Adipocyte (in vitro differentiated cells): ENCODE measurements at regions not wholly inside any gene's neighbourhood (a gene's known extent, or its start where the extent isn't known, plus 50 kb on each side); places are given as distances from the start of the nearest gene placed in this dataset.
A peak's percentile ranks its signal among the peaks of the same experiment; 100 is the strongest.
"Not testable (repeated sequence)": the region's sequence is repeated elsewhere in the genome, so short reads cannot be mapped to it uniquely, and the experiment has no call there.

Source experiments
- DNase-seq: peaks from one replicate; pipeline ENCODE4 v3.0.0-alpha.2; 2015; ENCODE audit warnings: low read depth
- H3K27me3 ChIP-seq: replicated peaks from 2 replicates; pipeline ENCODE4 v1.7.0; 2013; ENCODE audit warnings: mild to moderate bottlenecking, low read length, moderate library complexity; ENCODE audit not compliant: control insufficient read depth, insufficient read depth
- H3K36me3 ChIP-seq: 2 replicates; pipeline ENCODE4 v1.7.0; 2013; ENCODE audit warnings: low read length, mild to moderate bottlenecking, moderate library complexity; ENCODE audit not compliant: control insufficient read depth, insufficient read depth, severe bottlenecking
- H3K4me1 ChIP-seq: 2 replicates; pipeline ENCODE4 v1.7.0; 2013; ENCODE audit warnings: mild to moderate bottlenecking, low read length, moderate library complexity; ENCODE audit not compliant: control insufficient read depth, insufficient read depth
- H3K4me3 ChIP-seq: 2 replicates; pipeline ENCODE4 v1.7.0; 2013; ENCODE audit warnings: mild to moderate bottlenecking, low read length, moderate library complexity
- H3K9ac ChIP-seq: 2 replicates; pipeline ENCODE4 v1.7.0; 2013; ENCODE audit warnings: mild to moderate bottlenecking, low read length, moderate library complexity
- H3K9me3 ChIP-seq: 2 replicates; pipeline ENCODE4 v1.7.0; 2013; ENCODE audit warnings: mild to moderate bottlenecking, low read length, moderate library complexity; ENCODE audit not compliant: control insufficient read depth

GRCh38 chr20:29885282-29886185, 1371.9 kb upstream of the DEFB115 start:
- H3K27me3 ChIP-seq, H3K9ac ChIP-seq, H3K9me3 ChIP-seq, H3K36me3 ChIP-seq, H3K4me3 ChIP-seq, H3K4me1 ChIP-seq: not testable (repeated sequence)
- DNase-seq = peak; percentile 21

GRCh38 chr20:29891555-29891954, 1365.9 kb upstream of the DEFB115 start:
- H3K9ac ChIP-seq, H3K9me3 ChIP-seq, H3K4me3 ChIP-seq, H3K36me3 ChIP-seq, H3K27me3 ChIP-seq, H3K4me1 ChIP-seq, DNase-seq: not testable (repeated sequence)
